ENCODE measurements at regions not wholly inside any gene's neighbourhood (a gene's known extent, or its start where the extent isn't known, plus 50 kb on each side); places are given as distances from the start of the nearest gene placed in this dataset.

GRCh38 chr18:7288544-7288943 lies 57.7 kb downstream of the LRRC30 start:
- DNase-seq (ENCODE audit: low spot score), result no peak

- no peak for DNase-seq (ENCODE audit: low spot score)
These were observed 59.2 kb downstream of the LRRC30 start for GRCh38 chr18:7290077-7290476.

GRCh38 chr18:7291046-7291445 lies 60.2 kb downstream of the LRRC30 start:
- no peak for DNase-seq (ENCODE audit: low spot score)

- no peak for DNase-seq (ENCODE audit: low spot score)
These were observed 67.3 kb downstream of the LRRC30 start for GRCh38 chr18:7298149-7298548.

GRCh38 chr18:7301094-7301493 lies 70.2 kb downstream of the LRRC30 start:
- no peak for DNase-seq (ENCODE audit: low spot score)

GRCh38 chr18:7303316-7304060 lies 72.6 kb downstream of the LRRC30 start:
- no peak for DNase-seq (ENCODE audit: low spot score)

GRCh38 chr18:7304061-7304370 lies 73.1 kb downstream of the LRRC30 start:
- no peak for DNase-seq (ENCODE audit: low spot score)

- no peak for DNase-seq (ENCODE audit: low spot score)
These were observed 74.5 kb downstream of the LRRC30 start for GRCh38 chr18:7305416-7305815.

GRCh38 chr18:7307030-7307429 lies 76.1 kb downstream of the LRRC30 start:
- DNase-seq (ENCODE audit: low spot score), result no peak

- DNase-seq (ENCODE audit: low spot score), result no peak
These were observed 76.6 kb downstream of the LRRC30 start for GRCh38 chr18:7307526-7307925.

- DNase-seq (ENCODE audit: low spot score), result no peak
These were observed 86.9 kb downstream of the LRRC30 start for GRCh38 chr18:7317804-7318231.

GRCh38 chr18:7319161-7319560 lies 88.3 kb downstream of the LRRC30 start:
- no peak for DNase-seq (ENCODE audit: low spot score)

GRCh38 chr18:7321831-7322230 lies 90.9 kb downstream of the LRRC30 start:
- DNase-seq (ENCODE audit: low spot score), result no peak

GRCh38 chr18:7322817-7323485 lies 92.1 kb downstream of the LRRC30 start:
- DNase-seq (ENCODE audit: low spot score), result no peak

GRCh38 chr18:7325126-7325430 lies 94.2 kb downstream of the LRRC30 start:
- DNase-seq (ENCODE audit: low spot score), result no peak

GRCh38 chr18:7329016-7329415 lies 98.1 kb downstream of the LRRC30 start:
- no peak for DNase-seq (ENCODE audit: low spot score)

GRCh38 chr18:7332452-7332851 lies 101.6 kb downstream of the LRRC30 start:
- DNase-seq (ENCODE audit: low spot score), result no peak

GRCh38 chr18:7333025-7333562 lies 102.2 kb downstream of the LRRC30 start:
- DNase-seq (ENCODE audit: low spot score), result no peak

GRCh38 chr18:7334973-7335568 lies 104.2 kb downstream of the LRRC30 start:
- DNase-seq (ENCODE audit: low spot score), result no peak

GRCh38 chr18:7336623-7337022 lies 105.7 kb downstream of the LRRC30 start:
- DNase-seq (ENCODE audit: low spot score), result no peak

GRCh38 chr18:7338846-7339245 lies 108.0 kb downstream of the LRRC30 start:
- no peak for DNase-seq (ENCODE audit: low spot score)

- no peak for DNase-seq (ENCODE audit: low spot score)
These were observed 110.9 kb downstream of the LRRC30 start for GRCh38 chr18:7341581-7342337.

Measured in ureter (tissue), 1 donor.